GM23338 (cell line): ENCODE measurements at regions not wholly inside any gene's neighbourhood (a gene's known extent, or its start where the extent isn't known, plus 50 kb on each side); places are given as distances from the start of the nearest gene placed in this dataset.

Experiments
- ATAC-seq: fragments of 200-7000 bp; cut with Tn5 transposase; 3 replicates; pipeline ENCODE4 v1.9.1; 2020
- DNase-seq: peaks from one replicate; pipeline ENCODE4 v3.0.0-alpha.2; 2015; ENCODE audit warnings: low spot score
- H2AFZ ChIP-seq: fragments of 200-600 bp; sonication (generic); 2 replicates; pipeline ENCODE4 v1.8.0; 2016; ENCODE audit warnings: antibody characterized with exemption, mild to moderate bottlenecking, moderate library complexity
- H3F3A ChIP-seq: fragments of 200-600 bp; sonication (generic); replicated peaks from 2 replicates; pipeline ENCODE4 v1.8.0; 2017; ENCODE audit warnings: antibody characterized with exemption, mixed run types, low read depth
- H3K27ac ChIP-seq: fragments of 200-600 bp; sonication (generic); 2 replicates; pipeline ENCODE4 v1.6.1; 2016; ENCODE audit warnings: low read depth
- H3K27me3 ChIP-seq: fragments of 200-600 bp; sonication (generic); 2 replicates; pipeline ENCODE4 v1.8.0; 2016; ENCODE audit warnings: mild to moderate bottlenecking, mixed run types, moderate library complexity; ENCODE audit not compliant: insufficient read depth
- H3K36me3 ChIP-seq: fragments of 200-600 bp; sonication (generic); 2 replicates; pipeline ENCODE4 v1.8.0; 2016; ENCODE audit warnings: mild to moderate bottlenecking; ENCODE audit not compliant: insufficient read depth
- H3K4me1 ChIP-seq: fragments of 200-600 bp; sonication (generic); 2 replicates; pipeline ENCODE4 v1.8.0; 2016; ENCODE audit warnings: mild to moderate bottlenecking, moderate library complexity; ENCODE audit not compliant: insufficient read depth
- H3K4me2 ChIP-seq: fragments of 200-600 bp; sonication (generic); 2 replicates; pipeline ENCODE4 v1.7.1; 2017; ENCODE audit warnings: mixed run types
- H3K4me3 ChIP-seq: fragments of 200-600 bp; sonication (generic); 2 replicates; pipeline ENCODE4 v1.6.1; 2016; ENCODE audit warnings: mixed run types
- H3K79me2 ChIP-seq: fragments of 200-600 bp; sonication (generic); replicated peaks from 2 replicates; pipeline ENCODE4 v1.8.0; 2017; ENCODE audit warnings: mild to moderate bottlenecking; ENCODE audit not compliant: insufficient read depth
- H3K9me2 ChIP-seq: fragments of 200-600 bp; sonication (generic); 2 replicates; pipeline ENCODE4 v1.8.0; 2017; ENCODE audit not compliant: insufficient read depth
- H4K20me1 ChIP-seq: fragments of 200-600 bp; sonication (generic); replicated peaks from 2 replicates; pipeline ENCODE4 v1.8.0; 2017; ENCODE audit warnings: mild to moderate bottlenecking; ENCODE audit not compliant: insufficient read depth
- H3K27ac Mint-ChIP-seq: 2 replicates; pipeline ENCODE4 v1.8.0; 2020; ENCODE audit warnings: inconsistent platforms, mild to moderate bottlenecking, moderate library complexity, mixed read lengths
- H3K27me3 Mint-ChIP-seq: 3 replicates; pipeline ENCODE4 v1.8.0; 2022; ENCODE audit warnings: low read depth, mild to moderate bottlenecking, moderate library complexity, mixed read lengths, inconsistent platforms; ENCODE audit not compliant: insufficient read depth, poor library complexity
- H3K36me3 Mint-ChIP-seq: 3 replicates; pipeline ENCODE4 v1.8.0; 2021; ENCODE audit warnings: low read depth, mild to moderate bottlenecking, inconsistent platforms, moderate library complexity, mixed read lengths
- H3K4me1 Mint-ChIP-seq: 3 replicates; pipeline ENCODE4 v1.8.0; 2020; ENCODE audit warnings: mild to moderate bottlenecking, inconsistent platforms, mixed read lengths
- H3K4me3 Mint-ChIP-seq: 3 replicates; pipeline ENCODE4 v1.8.0; 2021; ENCODE audit warnings: moderate library complexity, mild to moderate bottlenecking, inconsistent platforms, mixed read lengths
- H3K9me3 Mint-ChIP-seq: 3 replicates; pipeline ENCODE4 v1.8.0; 2020; ENCODE audit warnings: moderate library complexity, mild to moderate bottlenecking, inconsistent platforms, mixed read lengths
- EZH2 ChIP-seq: fragments of 200-600 bp; sonication (generic); IDR thresholded peaks from one replicate; pipeline ENCODE4 v1.8.0; 2017; ENCODE audit warnings: antibody characterized with exemption, mild to moderate bottlenecking, low read depth; ENCODE audit not compliant: unreplicated experiment
- NANOG ChIP-seq: IDR thresholded peaks from 2 replicates; pipeline ENCODE4 v1.6.1; 2016; ENCODE audit warnings: antibody characterized with exemption, borderline replicate concordance
- STAT1 ChIP-seq: IDR thresholded peaks from one replicate; pipeline ENCODE4 v1.6.1; 2016; ENCODE audit warnings: antibody characterized with exemption; ENCODE audit not compliant: unreplicated experiment
- TF ChIP-seq, protein P1 (sequence below): fragments of 250-450 bp; sonication (Bioruptor Pico); IDR thresholded peaks from 2 replicates; pipeline ENCODE4 v1.5.0; 2020; ENCODE audit warnings: mild to moderate bottlenecking, moderate library complexity
- TF ChIP-seq, protein P2 (sequence below), 2 experiments: fragments of 200-600 bp in 1 of 2; sonication (generic) in 1 of 2; conservative IDR thresholded peaks; 2 replicates each; pipeline versions ENCODE4 v1.5.1 to v1.6.1; 2016 to 2017; ENCODE audit warnings: antibody characterized with exemption in 2 of 2, low read depth in 2 of 2, mild to moderate bottlenecking in 2 of 2, moderate library complexity in 1 of 2

- TF ChIP-seq, protein P1, sequence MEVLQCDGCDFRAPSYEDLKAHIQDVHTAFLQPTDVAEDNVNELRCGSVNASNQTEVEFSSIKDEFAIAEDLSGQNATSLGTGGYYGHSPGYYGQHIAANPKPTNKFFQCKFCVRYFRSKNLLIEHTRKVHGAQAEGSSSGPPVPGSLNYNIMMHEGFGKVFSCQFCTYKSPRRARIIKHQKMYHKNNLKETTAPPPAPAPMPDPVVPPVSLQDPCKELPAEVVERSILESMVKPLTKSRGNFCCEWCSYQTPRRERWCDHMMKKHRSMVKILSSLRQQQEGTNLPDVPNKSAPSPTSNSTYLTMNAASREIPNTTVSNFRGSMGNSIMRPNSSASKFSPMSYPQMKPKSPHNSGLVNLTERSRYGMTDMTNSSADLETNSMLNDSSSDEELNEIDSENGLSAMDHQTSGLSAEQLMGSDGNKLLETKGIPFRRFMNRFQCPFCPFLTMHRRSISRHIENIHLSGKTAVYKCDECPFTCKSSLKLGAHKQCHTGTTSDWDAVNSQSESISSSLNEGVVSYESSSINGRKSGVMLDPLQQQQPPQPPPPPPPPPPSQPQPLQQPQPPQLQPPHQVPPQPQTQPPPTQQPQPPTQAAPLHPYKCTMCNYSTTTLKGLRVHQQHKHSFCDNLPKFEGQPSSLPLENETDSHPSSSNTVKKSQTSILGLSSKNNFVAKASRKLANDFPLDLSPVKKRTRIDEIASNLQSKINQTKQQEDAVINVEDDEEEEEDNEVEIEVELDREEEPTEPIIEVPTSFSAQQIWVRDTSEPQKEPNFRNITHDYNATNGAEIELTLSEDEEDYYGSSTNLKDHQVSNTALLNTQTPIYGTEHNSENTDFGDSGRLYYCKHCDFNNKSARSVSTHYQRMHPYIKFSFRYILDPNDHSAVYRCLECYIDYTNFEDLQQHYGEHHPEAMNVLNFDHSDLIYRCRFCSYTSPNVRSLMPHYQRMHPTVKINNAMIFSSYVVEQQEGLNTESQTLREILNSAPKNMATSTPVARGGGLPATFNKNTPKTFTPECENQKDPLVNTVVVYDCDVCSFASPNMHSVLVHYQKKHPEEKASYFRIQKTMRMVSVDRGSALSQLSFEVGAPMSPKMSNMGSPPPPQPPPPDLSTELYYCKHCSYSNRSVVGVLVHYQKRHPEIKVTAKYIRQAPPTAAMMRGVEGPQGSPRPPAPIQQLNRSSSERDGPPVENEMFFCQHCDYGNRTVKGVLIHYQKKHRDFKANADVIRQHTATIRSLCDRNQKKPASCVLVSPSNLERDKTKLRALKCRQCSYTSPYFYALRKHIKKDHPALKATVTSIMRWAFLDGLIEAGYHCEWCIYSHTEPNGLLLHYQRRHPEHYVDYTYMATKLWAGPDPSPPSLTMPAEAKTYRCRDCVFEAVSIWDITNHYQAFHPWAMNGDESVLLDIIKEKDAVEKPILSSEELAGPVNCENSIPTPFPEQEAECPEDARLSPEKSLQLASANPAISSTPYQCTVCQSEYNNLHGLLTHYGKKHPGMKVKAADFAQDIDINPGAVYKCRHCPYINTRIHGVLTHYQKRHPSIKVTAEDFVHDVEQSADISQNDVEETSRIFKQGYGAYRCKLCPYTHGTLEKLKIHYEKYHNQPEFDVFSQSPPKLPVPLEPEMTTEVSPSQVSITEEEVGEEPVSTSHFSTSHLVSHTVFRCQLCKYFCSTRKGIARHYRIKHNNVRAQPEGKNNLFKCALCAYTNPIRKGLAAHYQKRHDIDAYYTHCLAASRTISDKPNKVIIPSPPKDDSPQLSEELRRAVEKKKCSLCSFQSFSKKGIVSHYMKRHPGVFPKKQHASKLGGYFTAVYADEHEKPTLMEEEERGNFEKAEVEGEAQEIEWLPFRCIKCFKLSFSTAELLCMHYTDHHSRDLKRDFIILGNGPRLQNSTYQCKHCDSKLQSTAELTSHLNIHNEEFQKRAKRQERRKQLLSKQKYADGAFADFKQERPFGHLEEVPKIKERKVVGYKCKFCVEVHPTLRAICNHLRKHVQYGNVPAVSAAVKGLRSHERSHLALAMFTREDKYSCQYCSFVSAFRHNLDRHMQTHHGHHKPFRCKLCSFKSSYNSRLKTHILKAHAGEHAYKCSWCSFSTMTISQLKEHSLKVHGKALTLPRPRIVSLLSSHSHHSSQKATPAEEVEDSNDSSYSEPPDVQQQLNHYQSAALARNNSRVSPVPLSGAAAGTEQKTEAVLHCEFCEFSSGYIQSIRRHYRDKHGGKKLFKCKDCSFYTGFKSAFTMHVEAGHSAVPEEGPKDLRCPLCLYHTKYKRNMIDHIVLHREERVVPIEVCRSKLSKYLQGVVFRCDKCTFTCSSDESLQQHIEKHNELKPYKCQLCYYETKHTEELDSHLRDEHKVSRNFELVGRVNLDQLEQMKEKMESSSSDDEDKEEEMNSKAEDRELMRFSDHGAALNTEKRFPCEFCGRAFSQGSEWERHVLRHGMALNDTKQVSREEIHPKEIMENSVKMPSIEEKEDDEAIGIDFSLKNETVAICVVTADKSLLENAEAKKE (CRISPR knock-in tag) = no peak
- TF ChIP-seq EZH2 = no peak
Measured at GRCh38 chr3:38994251-38994650, 57.5 kb downstream of the SCN11A start (continued).

DNA sequence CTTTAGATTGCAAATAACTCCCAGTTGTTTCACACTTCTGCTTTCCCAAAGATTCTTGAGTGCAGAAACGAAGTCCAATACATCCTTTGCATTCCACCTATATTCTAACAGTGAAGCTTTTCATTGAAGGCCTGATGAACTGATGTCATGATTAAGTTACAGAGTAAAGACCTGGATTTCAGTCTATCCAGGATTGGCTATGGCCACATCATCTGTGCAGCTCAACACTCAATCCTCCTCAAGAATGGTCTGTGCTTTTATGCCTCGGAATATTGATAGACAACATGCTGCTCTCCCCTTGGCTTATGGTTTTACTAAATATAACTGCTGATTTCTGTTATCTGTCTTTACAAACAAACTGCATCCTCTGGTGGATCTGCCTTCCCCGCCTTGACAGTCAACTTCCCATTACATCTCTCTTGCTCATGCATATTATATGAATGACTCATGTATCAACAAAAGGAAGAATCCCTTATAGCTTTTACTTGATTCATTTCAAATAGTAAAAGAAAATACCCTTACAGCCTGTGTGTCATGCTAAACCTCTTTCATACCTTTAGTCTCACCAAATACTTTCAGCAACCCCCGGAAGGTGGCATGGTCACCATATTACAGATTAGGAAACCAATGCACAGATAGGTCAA, 59.5 kb downstream of the SCN11A start:
- Mint-ChIP-seq H3K9me3 (no peaks in the 10 kb centered on the region), H3K27me3 (no peaks in the 10 kb centered on the region), H3K4me1 (peaks cover 15% of the 10 kb centered on the region), H3K4me3 (no peak overlapping the region), H3K27ac (no peak overlapping the region), H3K36me3 (no peaks in the 10 kb centered on the region)
- DNase-seq = no peak
- H3K9me2 ChIP-seq = 0 out of 2 replicates have a peak, but pooled peaks cover 2% of the 10 kb centered on the region
- H3K4me1 ChIP-seq = peaks cover 12% of the 10 kb centered on the region
- H3K4me3 ChIP-seq = no peak overlapping the region
- no peaks in the 10 kb centered on the region for H3K36me3 ChIP-seq
- TF ChIP-seq, protein P2, sequence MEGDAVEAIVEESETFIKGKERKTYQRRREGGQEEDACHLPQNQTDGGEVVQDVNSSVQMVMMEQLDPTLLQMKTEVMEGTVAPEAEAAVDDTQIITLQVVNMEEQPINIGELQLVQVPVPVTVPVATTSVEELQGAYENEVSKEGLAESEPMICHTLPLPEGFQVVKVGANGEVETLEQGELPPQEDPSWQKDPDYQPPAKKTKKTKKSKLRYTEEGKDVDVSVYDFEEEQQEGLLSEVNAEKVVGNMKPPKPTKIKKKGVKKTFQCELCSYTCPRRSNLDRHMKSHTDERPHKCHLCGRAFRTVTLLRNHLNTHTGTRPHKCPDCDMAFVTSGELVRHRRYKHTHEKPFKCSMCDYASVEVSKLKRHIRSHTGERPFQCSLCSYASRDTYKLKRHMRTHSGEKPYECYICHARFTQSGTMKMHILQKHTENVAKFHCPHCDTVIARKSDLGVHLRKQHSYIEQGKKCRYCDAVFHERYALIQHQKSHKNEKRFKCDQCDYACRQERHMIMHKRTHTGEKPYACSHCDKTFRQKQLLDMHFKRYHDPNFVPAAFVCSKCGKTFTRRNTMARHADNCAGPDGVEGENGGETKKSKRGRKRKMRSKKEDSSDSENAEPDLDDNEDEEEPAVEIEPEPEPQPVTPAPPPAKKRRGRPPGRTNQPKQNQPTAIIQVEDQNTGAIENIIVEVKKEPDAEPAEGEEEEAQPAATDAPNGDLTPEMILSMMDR (conservative IDR thresholded peaks at IDR 0.05; ENCODE audit: low read depth in 2 of 2) = no peak
- TF ChIP-seq EZH2 (no peak), STAT1 (no peak), NANOG (no peak)
- TF ChIP-seq, protein P1 (CRISPR knock-in tag) = no peak
- no peak overlapping the region for H2AFZ ChIP-seq
- no peak overlapping the region for H3K4me2 ChIP-seq
- no peaks in the 10 kb centered on the region for H3K79me2 ChIP-seq
- no peaks in the 10 kb centered on the region for H3K27me3 ChIP-seq
- ATAC-seq = no peak
- no peaks in the 10 kb centered on the region for H4K20me1 ChIP-seq
- no peaks in the 10 kb centered on the region for H3F3A ChIP-seq
- H3K27ac ChIP-seq = no peak overlapping the region
